ENCODE measurements at regions not wholly inside any gene's neighbourhood (a gene's known extent, or its start where the extent isn't known, plus 50 kb on each side); places are given as distances from the start of the nearest gene placed in this dataset.

- TF ChIP-seq CTCF (IDR thresholded peaks at IDR 0.05) = no peak
- TF ChIP-seq POLR2A (IDR thresholded peaks at IDR 0.05) = no peak
Measured at GRCh38 chr10:27621461-27621860, 117.4 kb downstream of the RAB18 start.
